ENCODE measurements at regions not wholly inside any gene's neighbourhood (a gene's known extent, or its start where the extent isn't known, plus 50 kb on each side); places are given as distances from the start of the nearest gene placed in this dataset.

GRCh38 chr21:27693376-27693775 lies 726.5 kb upstream of the ADAMTS5 start:
- DNase-seq (ENCODE audit: low spot score), result no peak

- no peak for DNase-seq (ENCODE audit: low spot score)
Observed at GRCh38 chr21:27691516-27691915, 724.6 kb upstream of the ADAMTS5 start.

GRCh38 chr21:27691006-27691405 lies 724.1 kb upstream of the ADAMTS5 start:
- no peak for DNase-seq (ENCODE audit: low spot score)

- DNase-seq (ENCODE audit: low spot score), result no peak
Observed at GRCh38 chr21:27690426-27690825, 723.5 kb upstream of the ADAMTS5 start.

- no peak for DNase-seq (ENCODE audit: low spot score)
Observed at GRCh38 chr21:27688773-27689172, 721.9 kb upstream of the ADAMTS5 start.

GRCh38 chr21:27683292-27683691 lies 716.4 kb upstream of the ADAMTS5 start:
- DNase-seq (ENCODE audit: low spot score), result no peak

- DNase-seq (ENCODE audit: low spot score), result peak; percentile 12
Observed at GRCh38 chr21:27681841-27682240, 715.0 kb upstream of the ADAMTS5 start.

GRCh38 chr21:27681038-27681437 lies 714.1 kb upstream of the ADAMTS5 start:
- DNase-seq (ENCODE audit: low spot score), result no peak

GRCh38 chr21:27680181-27680580 lies 713.3 kb upstream of the ADAMTS5 start:
- DNase-seq (ENCODE audit: low spot score), result no peak

- no peak for DNase-seq (ENCODE audit: low spot score)
Observed at GRCh38 chr21:27678511-27678910, 711.6 kb upstream of the ADAMTS5 start.

- no peak for DNase-seq (ENCODE audit: low spot score)
Observed at GRCh38 chr21:27677546-27677945, 710.7 kb upstream of the ADAMTS5 start.

- DNase-seq (ENCODE audit: low spot score), result no peak
Observed at GRCh38 chr21:27675306-27675705, 708.4 kb upstream of the ADAMTS5 start.

GRCh38 chr21:27674041-27674615 lies 707.2 kb upstream of the ADAMTS5 start:
- no peak for DNase-seq (ENCODE audit: low spot score)

GRCh38 chr21:27673581-27673980 lies 706.7 kb upstream of the ADAMTS5 start:
- DNase-seq (ENCODE audit: low spot score), result no peak

GRCh38 chr21:27671207-27671606 lies 704.3 kb upstream of the ADAMTS5 start:
- no peak for DNase-seq (ENCODE audit: low spot score)

GRCh38 chr21:27653481-27653880 lies 686.6 kb upstream of the ADAMTS5 start:
- no peak for DNase-seq (ENCODE audit: low spot score)

- peak; percentile 10 for DNase-seq (ENCODE audit: low spot score)
Observed at GRCh38 chr21:27649762-27650161, 682.9 kb upstream of the ADAMTS5 start.

GRCh38 chr21:27649323-27649722 lies 682.4 kb upstream of the ADAMTS5 start:
- peak; percentile 60 for DNase-seq (ENCODE audit: low spot score)

- DNase-seq (ENCODE audit: low spot score), result peak; percentile 81
Observed at GRCh38 chr21:27648560-27648959, 681.7 kb upstream of the ADAMTS5 start.

- DNase-seq (ENCODE audit: low spot score), result no peak
Observed at GRCh38 chr21:27647921-27648320, 681.0 kb upstream of the ADAMTS5 start.

GRCh38 chr21:27647401-27647800 lies 680.5 kb upstream of the ADAMTS5 start:
- no peak for DNase-seq (ENCODE audit: low spot score)

- DNase-seq (ENCODE audit: low spot score), result no peak
Observed at GRCh38 chr21:27646691-27647090, 679.8 kb upstream of the ADAMTS5 start.

GRCh38 chr21:27646056-27646455 lies 679.2 kb upstream of the ADAMTS5 start:
- no peak for DNase-seq (ENCODE audit: low spot score)

- no peak for DNase-seq (ENCODE audit: low spot score)
Observed at GRCh38 chr21:27645285-27645684, 678.4 kb upstream of the ADAMTS5 start.

GRCh38 chr21:27643326-27643725 lies 676.4 kb upstream of the ADAMTS5 start:
- no peak for DNase-seq (ENCODE audit: low spot score)
